GM23338 (cell line): ENCODE measurements at regions not wholly inside any gene's neighbourhood (a gene's known extent, or its start where the extent isn't known, plus 50 kb on each side); places are given as distances from the start of the nearest gene placed in this dataset.

ENCODE experiments used
- ATAC-seq: fragments of 200-7000 bp; cut with Tn5 transposase; 3 replicates; pipeline ENCODE4 v1.9.1; 2020
- DNase-seq: peaks from one replicate; pipeline ENCODE4 v3.0.0-alpha.2; 2015; ENCODE audit warnings: low spot score
- H2AFZ ChIP-seq: fragments of 200-600 bp; sonication (generic); 2 replicates; pipeline ENCODE4 v1.8.0; 2016; ENCODE audit warnings: antibody characterized with exemption, mild to moderate bottlenecking, moderate library complexity
- H3F3A ChIP-seq: fragments of 200-600 bp; sonication (generic); replicated peaks from 2 replicates; pipeline ENCODE4 v1.8.0; 2017; ENCODE audit warnings: antibody characterized with exemption, mixed run types, low read depth
- H3K27ac ChIP-seq: fragments of 200-600 bp; sonication (generic); 2 replicates; pipeline ENCODE4 v1.6.1; 2016; ENCODE audit warnings: low read depth
- H3K27me3 ChIP-seq: fragments of 200-600 bp; sonication (generic); 2 replicates; pipeline ENCODE4 v1.8.0; 2016; ENCODE audit warnings: mild to moderate bottlenecking, mixed run types, moderate library complexity; ENCODE audit not compliant: insufficient read depth
- H3K36me3 ChIP-seq: fragments of 200-600 bp; sonication (generic); 2 replicates; pipeline ENCODE4 v1.8.0; 2016; ENCODE audit warnings: mild to moderate bottlenecking; ENCODE audit not compliant: insufficient read depth
- H3K4me1 ChIP-seq: fragments of 200-600 bp; sonication (generic); 2 replicates; pipeline ENCODE4 v1.8.0; 2016; ENCODE audit warnings: mild to moderate bottlenecking, moderate library complexity; ENCODE audit not compliant: insufficient read depth
- H3K4me2 ChIP-seq: fragments of 200-600 bp; sonication (generic); 2 replicates; pipeline ENCODE4 v1.7.1; 2017; ENCODE audit warnings: mixed run types
- H3K4me3 ChIP-seq: fragments of 200-600 bp; sonication (generic); 2 replicates; pipeline ENCODE4 v1.6.1; 2016; ENCODE audit warnings: mixed run types
- H3K79me2 ChIP-seq: fragments of 200-600 bp; sonication (generic); replicated peaks from 2 replicates; pipeline ENCODE4 v1.8.0; 2017; ENCODE audit warnings: mild to moderate bottlenecking; ENCODE audit not compliant: insufficient read depth
- H3K9me2 ChIP-seq: fragments of 200-600 bp; sonication (generic); 2 replicates; pipeline ENCODE4 v1.8.0; 2017; ENCODE audit not compliant: insufficient read depth
- H4K20me1 ChIP-seq: fragments of 200-600 bp; sonication (generic); replicated peaks from 2 replicates; pipeline ENCODE4 v1.8.0; 2017; ENCODE audit warnings: mild to moderate bottlenecking; ENCODE audit not compliant: insufficient read depth
- H3K27ac Mint-ChIP-seq: 2 replicates; pipeline ENCODE4 v1.8.0; 2020; ENCODE audit warnings: inconsistent platforms, mild to moderate bottlenecking, moderate library complexity, mixed read lengths
- H3K27me3 Mint-ChIP-seq: 3 replicates; pipeline ENCODE4 v1.8.0; 2022; ENCODE audit warnings: low read depth, mild to moderate bottlenecking, moderate library complexity, mixed read lengths, inconsistent platforms; ENCODE audit not compliant: insufficient read depth, poor library complexity
- H3K36me3 Mint-ChIP-seq: 3 replicates; pipeline ENCODE4 v1.8.0; 2021; ENCODE audit warnings: low read depth, mild to moderate bottlenecking, inconsistent platforms, moderate library complexity, mixed read lengths
- H3K4me1 Mint-ChIP-seq: 3 replicates; pipeline ENCODE4 v1.8.0; 2020; ENCODE audit warnings: mild to moderate bottlenecking, inconsistent platforms, mixed read lengths
- H3K4me3 Mint-ChIP-seq: 3 replicates; pipeline ENCODE4 v1.8.0; 2021; ENCODE audit warnings: moderate library complexity, mild to moderate bottlenecking, inconsistent platforms, mixed read lengths
- H3K9me3 Mint-ChIP-seq: 3 replicates; pipeline ENCODE4 v1.8.0; 2020; ENCODE audit warnings: moderate library complexity, mild to moderate bottlenecking, inconsistent platforms, mixed read lengths
- CREB1 ChIP-seq: fragments of 250-450 bp; sonication (Bioruptor Pico); IDR thresholded peaks from 2 replicates; pipeline ENCODE4 v1.5.0; 2020; ENCODE audit warnings: low read depth, mild to moderate bottlenecking, moderate library complexity
- CTCF ChIP-seq, 2 experiments: fragments of 200-600 bp in 1 of 2; sonication (generic) in 1 of 2; conservative IDR thresholded peaks; 2 replicates each; pipeline versions ENCODE4 v1.5.1 to v1.6.1; 2016 to 2017; ENCODE audit warnings: antibody characterized with exemption in 2 of 2, low read depth in 2 of 2, mild to moderate bottlenecking in 2 of 2, moderate library complexity in 1 of 2
- EZH2 ChIP-seq: fragments of 200-600 bp; sonication (generic); IDR thresholded peaks from one replicate; pipeline ENCODE4 v1.8.0; 2017; ENCODE audit warnings: antibody characterized with exemption, mild to moderate bottlenecking, low read depth; ENCODE audit not compliant: unreplicated experiment
- EZH2phosphoT487 ChIP-seq: fragments of 200-600 bp; sonication (generic); IDR thresholded peaks from one replicate; pipeline ENCODE4 v1.8.1; 2018; ENCODE audit warnings: antibody characterized with exemption; ENCODE audit not compliant: unreplicated experiment
- JUNB ChIP-seq: IDR thresholded peaks from one replicate; pipeline ENCODE4 v1.6.1; 2016; ENCODE audit warnings: antibody characterized with exemption; ENCODE audit not compliant: unreplicated experiment
- NANOG ChIP-seq: IDR thresholded peaks from 2 replicates; pipeline ENCODE4 v1.6.1; 2016; ENCODE audit warnings: antibody characterized with exemption, borderline replicate concordance
- POLR2AphosphoS5 ChIP-seq: IDR thresholded peaks from 2 replicates; pipeline ENCODE4 v1.6.1; 2016; ENCODE audit warnings: antibody characterized with exemption, low read depth
- REST ChIP-seq: IDR thresholded peaks from one replicate; pipeline ENCODE4 v1.6.1; 2018; ENCODE audit warnings: antibody characterized with exemption; ENCODE audit not compliant: unreplicated experiment
- STAT1 ChIP-seq: IDR thresholded peaks from one replicate; pipeline ENCODE4 v1.6.1; 2016; ENCODE audit warnings: antibody characterized with exemption; ENCODE audit not compliant: unreplicated experiment
- ZNF114 ChIP-seq: fragments of 250-450 bp; sonication (Bioruptor Pico); IDR thresholded peaks from 2 replicates; pipeline ENCODE4 v1.5.0; 2020; ENCODE audit warnings: mild to moderate bottlenecking, moderate library complexity
- ZNF331 ChIP-seq: fragments of 250-450 bp; sonication (Bioruptor Pico); IDR thresholded peaks from 2 replicates; pipeline ENCODE4 v1.5.0; 2020; ENCODE audit warnings: low read depth, mild to moderate bottlenecking, moderate library complexity
- TF ChIP-seq, protein P1 (sequence below): IDR thresholded peaks from 2 replicates; pipeline ENCODE4 v1.6.1; 2016; ENCODE audit warnings: antibody characterized with exemption

DNA sequence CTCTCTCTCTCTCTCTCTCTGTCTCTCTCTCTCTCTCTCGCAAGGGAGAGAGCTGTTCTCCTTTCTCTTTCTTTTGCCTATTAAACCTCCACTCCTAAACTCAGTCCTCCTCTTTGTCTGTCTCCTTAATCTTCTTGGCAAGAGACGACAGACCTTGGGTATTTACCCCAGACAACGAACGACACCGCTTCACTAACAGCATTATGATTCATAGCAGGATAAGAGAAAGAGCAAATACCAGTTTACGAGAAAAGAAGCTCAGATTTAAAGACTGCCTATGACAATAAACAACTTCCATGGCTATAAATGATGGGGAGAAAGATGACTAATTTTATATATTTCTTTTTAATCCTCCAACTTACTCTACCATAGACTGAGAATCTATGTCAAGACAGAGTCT lies 1396.5 kb upstream of the CELF2 start (continued):
- TF ChIP-seq REST: no peak
- TF ChIP-seq NANOG: no peak
- TF ChIP-seq STAT1: no peak
- TF ChIP-seq EZH2: no peak
- no peak for TF ChIP-seq JUNB
- TF ChIP-seq CREB1 (CRISPR knock-in tag): no peak
- no peak for TF ChIP-seq CTCF (conservative IDR thresholded peaks at IDR 0.05; ENCODE audit: low read depth in 2 of 2)
- no peak for TF ChIP-seq ZNF331 (CRISPR knock-in tag)
- TF ChIP-seq POLR2AphosphoS5: no peak

GRCh38 chr10:9625304-9625703 lies 1392.4 kb upstream of the CELF2 start:
- Mint-ChIP-seq H3K4me1 (peaks cover 6% of the 10 kb centered on the region; the same call in 2 of the 3 replicates), H3K27me3 (no peaks in the 10 kb centered on the region)
- no peak for ATAC-seq
- TF ChIP-seq, protein P1, sequence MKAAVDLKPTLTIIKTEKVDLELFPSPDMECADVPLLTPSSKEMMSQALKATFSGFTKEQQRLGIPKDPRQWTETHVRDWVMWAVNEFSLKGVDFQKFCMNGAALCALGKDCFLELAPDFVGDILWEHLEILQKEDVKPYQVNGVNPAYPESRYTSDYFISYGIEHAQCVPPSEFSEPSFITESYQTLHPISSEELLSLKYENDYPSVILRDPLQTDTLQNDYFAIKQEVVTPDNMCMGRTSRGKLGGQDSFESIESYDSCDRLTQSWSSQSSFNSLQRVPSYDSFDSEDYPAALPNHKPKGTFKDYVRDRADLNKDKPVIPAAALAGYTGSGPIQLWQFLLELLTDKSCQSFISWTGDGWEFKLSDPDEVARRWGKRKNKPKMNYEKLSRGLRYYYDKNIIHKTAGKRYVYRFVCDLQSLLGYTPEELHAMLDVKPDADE: no peak
- TF ChIP-seq JUNB: no peak
- no peak for TF ChIP-seq EZH2phosphoT487
- no peak for TF ChIP-seq ZNF114
- TF ChIP-seq POLR2AphosphoS5: no peak
- TF ChIP-seq STAT1: no peak
- TF ChIP-seq ZNF331 (CRISPR knock-in tag): no peak
- TF ChIP-seq REST: no peak
- no peak for TF ChIP-seq NANOG
- TF ChIP-seq EZH2: no peak
- no peak for TF ChIP-seq CREB1 (CRISPR knock-in tag)

More at GRCh38 chr10:9625304-9625703, 1392.4 kb upstream of the CELF2 start:
- Histone ChIP-seq H4K20me1 (no peaks in the 10 kb centered on the region), H3K79me2 (no peaks in the 10 kb centered on the region), H3K27ac (no peak overlapping the region), H2AFZ (no peak overlapping the region), H3K4me1 (peaks cover 15% of the 10 kb centered on the region; the same call in 1 of the 2 replicates), H3K4me3 (no peak overlapping the region), H3K9me2 (peaks cover 11% of the 10 kb centered on the region), H3K36me3 (no peaks in the 10 kb centered on the region), H3K27me3 (no peaks in the 10 kb centered on the region), H3K4me2 (no peak overlapping the region), H3F3A (no peaks in the 10 kb centered on the region)
- Mint-ChIP-seq H3K9me3 (no peaks in the 10 kb centered on the region; the same call in 1 of the 3 replicates), H3K4me3 (no peak overlapping the region), H3K27ac (no peak overlapping the region), H3K36me3 (no peaks in the 10 kb centered on the region)
- no peak for DNase-seq
